Muscle layer of colon (tissue), 2 donors: ENCODE measurements at regions not wholly inside any gene's neighbourhood (a gene's known extent, or its start where the extent isn't known, plus 50 kb on each side); places are given as distances from the start of the nearest gene placed in this dataset.

Experiments used
- H3K27ac ChIP-seq: one replicate; pipeline ENCODE4 v1.7.0; 2013; ENCODE audit warnings: low read depth, mild to moderate bottlenecking, low read length, moderate library complexity
- H3K27me3 ChIP-seq, 2 donors: one replicate each; pipeline ENCODE4 v1.7.0; 2013; ENCODE audit warnings: low read length in 2 of 2, mild to moderate bottlenecking in 2 of 2; ENCODE audit not compliant: insufficient read depth in 2 of 2, control insufficient read depth in 1 of 2
- H3K36me3 ChIP-seq: one replicate; pipeline ENCODE4 v1.7.0; 2013; ENCODE audit warnings: mild to moderate bottlenecking, low read length; ENCODE audit not compliant: insufficient read depth
- H3K4me1 ChIP-seq: one replicate; pipeline ENCODE4 v1.7.0; 2013; ENCODE audit warnings: mild to moderate bottlenecking, low read length; ENCODE audit not compliant: insufficient read depth
- H3K4me3 ChIP-seq, 2 donors: one replicate each; pipeline ENCODE4 v1.7.0; 2013; ENCODE audit warnings: low read length in 2 of 2, low read depth in 1 of 2, mild to moderate bottlenecking in 1 of 2, moderate library complexity in 1 of 2
- H3K9ac ChIP-seq: one replicate; pipeline ENCODE4 v1.7.0; 2013; ENCODE audit warnings: low read length
- H3K9me3 ChIP-seq: one replicate; pipeline ENCODE4 v1.7.0; 2013; ENCODE audit warnings: mild to moderate bottlenecking, low read length
- donor health status: abdominal sarcoma.
- donor health status: Adenocarcinoma of cecum.

DNA sequence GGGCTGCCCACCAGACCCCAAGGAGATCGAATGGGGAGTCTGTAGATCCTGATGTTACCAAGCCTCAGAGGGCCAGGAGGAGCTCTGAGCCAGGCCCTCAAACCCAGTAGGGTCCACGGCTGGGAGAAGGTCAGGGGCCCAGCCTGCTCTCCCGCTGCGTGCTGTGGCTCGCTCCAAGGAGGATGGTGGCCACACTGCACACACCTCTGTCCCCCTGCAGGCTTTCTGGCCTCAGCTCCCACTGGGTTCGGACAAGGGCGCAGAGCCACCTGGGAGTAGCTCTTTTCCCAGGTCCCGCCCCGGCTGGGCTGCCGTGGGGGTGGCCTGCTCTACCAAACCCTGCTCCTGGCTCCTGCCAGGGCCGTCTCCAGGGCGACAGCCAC is 175.8 kb downstream of the ZNF248 start:
- Histone ChIP-seq H3K4me1 (no peaks in the 10 kb centered on the region), H3K9me3 (no peaks in the 10 kb centered on the region), H3K9ac (no peak overlapping the region), H3K36me3 (no peaks in the 10 kb centered on the region), H3K27ac (no peak overlapping the region), H3K4me3 (no peak overlapping the region), H3K27me3 (no peaks in the 10 kb centered on the region)

DNA sequence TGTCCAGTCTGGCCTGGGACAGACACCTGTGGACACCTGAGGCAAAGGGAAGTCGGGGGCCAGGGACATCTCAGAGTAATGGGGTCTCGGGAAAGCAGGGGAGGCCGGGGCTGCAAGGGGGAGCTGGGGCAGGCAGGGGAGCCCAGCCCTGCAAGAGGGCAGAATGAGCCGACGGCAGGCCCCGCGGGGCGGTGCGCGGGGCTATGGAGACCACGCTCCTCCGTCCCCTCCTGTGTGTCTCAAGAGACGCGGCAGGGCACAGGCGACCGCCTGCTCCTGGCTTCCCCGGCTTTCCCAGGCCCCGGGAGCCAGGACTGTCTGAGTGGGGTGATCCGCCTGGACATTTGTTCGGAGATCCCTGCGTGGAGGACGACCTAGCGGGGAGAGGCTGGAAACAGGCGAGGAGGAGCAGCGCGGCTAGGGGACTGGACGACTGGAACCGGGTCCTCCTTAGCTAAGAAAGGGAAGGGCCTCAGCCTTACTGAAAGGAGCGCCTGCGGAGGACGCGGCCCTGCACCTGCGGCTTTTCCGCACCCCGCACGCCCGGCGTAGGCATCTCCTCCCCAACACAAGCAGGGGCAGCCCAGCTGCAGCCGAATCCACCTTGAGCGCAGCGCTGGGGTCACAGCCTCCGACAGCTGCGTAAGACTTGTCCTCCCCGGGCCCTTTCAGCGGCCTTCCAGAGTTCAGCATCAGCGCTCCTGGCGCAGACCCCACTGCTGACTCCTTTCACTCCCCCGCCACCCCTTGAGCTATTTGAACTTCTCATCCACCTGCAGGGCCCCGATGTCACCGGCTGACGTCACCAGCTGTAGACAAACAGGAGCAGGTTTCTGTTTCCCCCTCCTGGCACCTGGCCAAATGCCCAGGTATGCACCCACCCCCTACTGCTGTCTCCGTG is 176.4 kb downstream of the ZNF248 start:
- no peak overlapping the region for H3K9ac ChIP-seq
- H3K4me1 ChIP-seq, result no peaks in the 10 kb centered on the region
- H3K27me3 ChIP-seq, result no peaks in the 10 kb centered on the region
- H3K4me3 ChIP-seq, result no peak overlapping the region
- H3K27ac ChIP-seq, result no peak overlapping the region
- no peaks in the 10 kb centered on the region for H3K9me3 ChIP-seq
- no peaks in the 10 kb centered on the region for H3K36me3 ChIP-seq

DNA sequence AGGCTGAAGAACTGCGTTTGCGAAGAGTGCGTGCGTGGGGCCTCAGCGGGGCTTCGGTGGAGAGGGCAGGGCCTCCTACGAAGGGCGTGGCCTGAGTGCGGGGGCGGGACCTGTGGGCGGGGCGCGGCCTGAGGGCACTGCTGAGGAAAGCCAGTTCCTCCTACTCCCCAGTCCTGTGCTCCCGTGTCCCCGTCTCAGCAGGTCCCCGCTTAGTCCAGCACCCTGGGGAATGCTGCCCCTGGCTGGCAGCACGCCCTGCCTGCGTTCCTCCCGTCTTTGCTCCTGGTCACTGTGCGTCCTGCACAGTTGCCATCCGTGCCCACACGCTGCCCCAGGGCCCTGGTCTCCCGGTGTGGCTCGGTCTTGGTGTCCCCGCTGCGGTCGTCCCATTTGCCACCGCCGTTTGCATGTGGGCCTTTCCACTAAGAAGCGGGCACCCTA is 177.1 kb downstream of the ZNF248 start:
- Histone ChIP-seq H3K36me3 (no peaks in the 10 kb centered on the region), H3K9ac (no peak overlapping the region), H3K9me3 (no peaks in the 10 kb centered on the region)

DNA sequence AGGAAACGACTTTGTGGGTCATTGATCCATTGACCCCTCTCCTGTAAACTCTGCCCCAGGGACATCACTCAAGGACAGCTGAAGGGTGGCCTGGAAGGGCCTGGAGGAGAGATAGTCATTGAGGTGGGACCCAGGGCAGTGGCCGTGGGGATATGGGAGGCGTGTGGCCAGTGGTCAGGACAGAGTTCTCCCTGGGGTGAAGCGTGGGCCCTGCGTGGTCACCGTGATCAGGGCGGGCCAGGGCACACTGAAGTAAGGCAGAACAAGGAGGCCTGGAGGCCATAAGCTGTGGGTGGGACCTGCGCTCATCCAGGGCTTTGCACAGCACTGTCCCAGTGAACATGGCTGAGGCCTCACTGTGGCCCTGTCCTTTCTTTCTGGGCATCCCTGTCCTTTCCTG is 177.9 kb downstream of the ZNF248 start:
- H3K9ac ChIP-seq, result no peak overlapping the region
- no peaks in the 10 kb centered on the region for H3K4me1 ChIP-seq
- no peaks in the 10 kb centered on the region for H3K9me3 ChIP-seq
- no peak overlapping the region for H3K4me3 ChIP-seq
- no peak overlapping the region for H3K27ac ChIP-seq
- H3K27me3 ChIP-seq, result no peaks in the 10 kb centered on the region
- H3K36me3 ChIP-seq, result no peaks in the 10 kb centered on the region

More for the DNA sequence above, 177.1 kb downstream of the ZNF248 start:
- H3K27ac ChIP-seq, result no peak overlapping the region
- no peaks in the 10 kb centered on the region for H3K4me1 ChIP-seq
- H3K27me3 ChIP-seq, result no peaks in the 10 kb centered on the region
- no peak overlapping the region for H3K4me3 ChIP-seq

DNA sequence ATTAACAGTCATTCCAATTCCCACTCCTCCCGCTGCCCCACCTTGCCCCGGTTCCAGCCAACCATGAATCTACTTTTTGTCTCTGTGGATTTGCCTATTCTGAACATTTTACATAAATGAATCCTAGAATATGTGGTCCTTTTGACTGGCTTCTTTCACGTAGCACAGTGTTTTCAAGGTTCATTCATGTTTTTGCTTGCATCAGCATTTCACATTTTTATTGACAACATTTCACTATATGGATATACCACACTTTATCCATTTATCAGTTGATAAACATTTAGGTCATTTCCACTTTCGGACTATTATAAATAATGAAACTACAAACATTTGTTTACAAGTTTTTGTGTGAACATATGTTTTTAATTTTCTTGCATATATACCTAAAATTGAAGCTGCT is 182.0 kb downstream of the ZNF248 start:
- Histone ChIP-seq H3K4me1 (no peaks in the 10 kb centered on the region), H3K36me3 (no peaks in the 10 kb centered on the region), H3K9me3 (no peaks in the 10 kb centered on the region)

DNA sequence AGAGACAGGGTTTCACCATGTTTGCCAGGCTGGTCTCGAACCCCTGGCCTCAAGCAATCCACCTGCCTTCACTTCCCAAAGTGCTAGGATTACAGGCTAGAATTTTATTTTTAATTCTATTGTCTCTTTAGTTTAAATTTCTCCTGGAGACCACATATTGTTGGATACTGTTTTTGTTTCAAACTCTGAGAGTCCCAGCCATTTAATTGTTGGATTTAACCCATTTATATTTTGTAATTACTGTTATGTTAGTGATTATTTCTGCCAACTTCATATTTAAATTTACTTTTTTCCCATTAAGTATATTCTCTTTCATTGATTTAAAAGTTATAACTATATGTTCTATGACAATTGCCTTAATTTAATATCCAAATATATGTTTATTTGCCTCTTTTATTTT is 185.6 kb downstream of the ZNF248 start:
- H3K27me3 ChIP-seq, result no peaks in the 10 kb centered on the region

More for the DNA sequence above, 182.0 kb downstream of the ZNF248 start:
- H3K27me3 ChIP-seq, result no peaks in the 10 kb centered on the region
- H3K9ac ChIP-seq, result no peak overlapping the region
- no peak overlapping the region for H3K4me3 ChIP-seq
- H3K27ac ChIP-seq, result no peak overlapping the region

DNA sequence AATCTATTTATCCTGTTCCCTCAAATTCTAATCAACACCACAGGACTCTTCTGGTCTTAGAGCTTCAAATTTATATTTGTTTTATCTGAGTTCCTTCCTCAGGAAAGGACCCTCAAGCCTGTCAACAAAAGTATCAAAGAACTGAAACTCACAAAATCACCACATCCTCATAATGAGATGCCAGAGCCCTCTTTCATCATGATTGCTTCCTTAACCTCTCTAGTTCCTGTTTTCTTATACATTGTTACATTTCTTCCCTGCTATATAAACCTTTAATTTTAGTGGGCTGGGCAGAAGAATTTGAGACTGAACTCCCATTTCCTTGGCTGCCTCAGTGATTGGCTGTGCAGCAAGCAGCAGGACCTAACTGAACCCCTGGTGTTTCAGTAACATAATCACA is 189.7 kb downstream of the ZNF248 start:
- Histone ChIP-seq H3K4me3 (no peak overlapping the region), H3K27ac (no peak overlapping the region), H3K9me3 (no peaks in the 10 kb centered on the region), H3K36me3 (no peaks in the 10 kb centered on the region), H3K27me3 (no peaks in the 10 kb centered on the region), H3K9ac (no peak overlapping the region), H3K4me1 (no peaks in the 10 kb centered on the region)

More for the DNA sequence above, 185.6 kb downstream of the ZNF248 start:
- Histone ChIP-seq H3K27ac (no peak overlapping the region), H3K36me3 (no peaks in the 10 kb centered on the region), H3K4me3 (no peak overlapping the region), H3K4me1 (no peaks in the 10 kb centered on the region), H3K9me3 (no peaks in the 10 kb centered on the region), H3K9ac (no peak overlapping the region)

DNA sequence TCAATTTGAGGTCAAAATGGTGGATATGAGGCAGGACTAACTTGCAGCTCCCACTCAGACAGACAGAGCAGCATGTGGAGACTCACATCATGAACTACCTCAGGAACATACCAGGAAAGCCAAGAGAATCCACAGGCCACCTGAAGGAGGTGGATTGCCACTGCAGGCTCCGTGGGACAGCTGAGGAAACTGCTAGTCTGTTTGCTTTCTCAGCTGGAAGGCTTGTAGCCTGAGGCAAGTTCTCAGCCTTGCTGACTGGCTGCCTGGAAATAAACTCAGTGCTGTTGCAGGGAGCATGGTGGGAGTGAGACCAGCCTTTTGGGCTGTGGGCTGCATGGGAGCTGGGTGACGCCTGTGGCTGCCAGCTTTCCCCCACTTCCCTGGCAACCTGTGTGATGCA is 202.9 kb downstream of the ZNF248 start:
- Histone ChIP-seq H3K9ac (no peak overlapping the region), H3K9me3 (no peaks in the 10 kb centered on the region), H3K4me1 (no peaks in the 10 kb centered on the region), H3K36me3 (no peaks in the 10 kb centered on the region), H3K4me3 (no peak overlapping the region), H3K27me3 (no peaks in the 10 kb centered on the region), H3K27ac (no peak overlapping the region)

DNA sequence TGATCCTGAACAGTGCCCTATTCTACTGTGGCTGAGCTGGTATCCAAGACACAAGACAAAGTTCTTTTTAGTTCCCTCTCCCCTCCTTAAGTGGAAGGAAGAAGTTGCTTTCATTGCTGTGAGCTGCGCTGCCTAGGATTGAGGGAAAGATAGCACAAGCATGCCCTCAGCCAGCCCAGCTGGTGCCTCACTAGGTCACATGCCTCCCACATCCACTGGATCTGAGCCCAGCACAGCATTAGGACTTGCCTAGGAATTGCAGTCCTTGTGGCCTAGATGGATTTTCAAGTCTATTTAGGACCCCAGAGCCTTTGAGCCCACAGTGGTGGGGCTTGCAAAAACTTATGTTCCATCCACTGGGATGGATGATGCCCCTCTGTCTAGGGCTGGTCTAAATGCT is 214.2 kb downstream of the ZNF248 start:
- no peaks in the 10 kb centered on the region for H3K27me3 ChIP-seq
- no peak overlapping the region for H3K4me3 ChIP-seq
- H3K36me3 ChIP-seq, result no peaks in the 10 kb centered on the region
- no peak overlapping the region for H3K9ac ChIP-seq
- H3K9me3 ChIP-seq, result no peaks in the 10 kb centered on the region
- H3K27ac ChIP-seq, result no peak overlapping the region
- no peaks in the 10 kb centered on the region for H3K4me1 ChIP-seq

DNA sequence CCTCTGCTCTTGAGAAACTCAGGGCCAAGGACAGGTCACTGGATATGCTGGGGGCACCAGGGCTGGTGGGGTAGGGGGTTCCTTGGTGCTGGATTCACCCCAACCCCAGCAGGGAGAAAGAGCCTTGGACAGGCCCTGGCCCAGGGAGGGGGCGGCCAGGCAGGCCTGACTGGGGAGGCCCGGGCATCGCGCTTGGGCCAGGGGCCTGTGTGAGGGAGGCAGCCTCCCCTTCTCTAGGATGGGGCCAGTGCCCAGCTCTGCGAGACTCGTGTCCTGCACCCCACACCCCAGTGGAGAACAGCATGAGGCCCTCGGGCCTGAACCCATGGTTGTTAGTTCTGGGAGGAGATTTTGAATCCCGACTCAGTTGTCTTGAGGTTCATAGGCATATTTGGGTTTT is 217.1 kb downstream of the ZNF248 start:
- H3K4me1 ChIP-seq, result no peaks in the 10 kb centered on the region
- no peak overlapping the region for H3K9ac ChIP-seq
- H3K9me3 ChIP-seq, result no peaks in the 10 kb centered on the region
- no peak overlapping the region for H3K27ac ChIP-seq
- no peaks in the 10 kb centered on the region for H3K27me3 ChIP-seq
- no peaks in the 10 kb centered on the region for H3K36me3 ChIP-seq
- H3K4me3 ChIP-seq, result no peak overlapping the region

DNA sequence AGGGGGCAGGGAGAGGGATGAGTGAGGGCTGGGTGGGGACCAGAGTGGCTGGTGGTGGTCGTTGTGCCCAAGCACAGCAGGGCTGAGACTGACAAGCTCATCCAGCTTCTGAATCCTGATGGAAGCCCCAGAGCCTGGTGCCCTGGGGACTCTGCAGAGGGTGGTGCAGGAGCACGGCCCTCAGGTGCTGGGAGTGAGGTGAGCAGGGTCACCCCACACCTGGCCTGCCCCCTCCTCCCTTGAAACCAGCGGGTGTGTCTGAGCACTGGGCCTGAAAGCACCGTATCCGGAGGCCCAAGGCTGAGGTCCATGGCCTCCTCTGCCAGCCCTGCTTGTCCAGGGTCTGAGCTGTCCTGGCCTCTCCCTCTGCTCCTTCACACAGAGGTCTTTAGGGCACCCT is 218.2 kb downstream of the ZNF248 start:
- no peak overlapping the region for H3K4me3 ChIP-seq
- no peaks in the 10 kb centered on the region for H3K9me3 ChIP-seq
- no peaks in the 10 kb centered on the region for H3K27me3 ChIP-seq
- H3K36me3 ChIP-seq, result no peaks in the 10 kb centered on the region
- H3K9ac ChIP-seq, result no peak overlapping the region
- H3K4me1 ChIP-seq, result no peaks in the 10 kb centered on the region
- no peak overlapping the region for H3K27ac ChIP-seq

DNA sequence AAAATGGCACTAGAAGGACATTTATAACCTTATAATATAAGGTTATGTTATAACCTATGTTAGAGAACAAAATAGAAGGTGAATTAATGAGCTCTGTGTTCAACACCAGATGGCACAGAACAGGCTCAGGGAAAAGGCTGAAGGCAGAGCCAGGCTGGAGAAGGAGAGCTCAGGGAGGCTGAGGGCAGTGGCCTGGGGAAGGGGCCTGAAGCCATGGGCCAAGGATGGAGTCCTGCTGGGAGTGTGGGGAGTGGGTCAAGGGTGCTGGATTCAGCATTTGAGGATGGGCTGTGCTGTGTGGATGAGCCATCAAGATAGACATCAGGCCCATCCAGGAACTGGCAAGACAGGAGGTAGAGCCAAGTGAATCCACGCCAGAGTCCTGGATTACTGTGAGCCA is 218.8 kb downstream of the ZNF248 start:
- Histone ChIP-seq H3K27me3 (no peaks in the 10 kb centered on the region), H3K9me3 (no peaks in the 10 kb centered on the region), H3K4me1 (no peaks in the 10 kb centered on the region), H3K36me3 (no peaks in the 10 kb centered on the region), H3K4me3 (no peak overlapping the region), H3K9ac (no peak overlapping the region), H3K27ac (no peak overlapping the region)
